Upper lobe of left lung (tissue), 6 donors: ENCODE measurements at regions not wholly inside any gene's neighbourhood (a gene's known extent, or its start where the extent isn't known, plus 50 kb on each side); places are given as distances from the start of the nearest gene placed in this dataset.

Source experiments
- ATAC-seq, 2 donors: fragments of 200-7000 bp; cut with Tn5 transposase; one replicate each; pipeline ENCODE4 v1.9.1; 2022; ENCODE audit warnings: mild to moderate bottlenecking in 2 of 2, moderate library complexity in 2 of 2; ENCODE audit not compliant: low FRiP score in 2 of 2
- DNase-seq, 2 donors: peaks; one replicate each; pipeline ENCODE4 v3.0.0-alpha.2; 2019 to 2020
- H3K27ac ChIP-seq, 4 donors: fragments of 200-600 bp; sonication (generic); one replicate each; pipeline ENCODE4 v1.5.1; 2016 to 2019
- H3K27me3 ChIP-seq, 4 donors: fragments of 200-600 bp; sonication (generic); one replicate each; pipeline ENCODE4 v1.5.1; 2017 to 2019
- H3K36me3 ChIP-seq, 4 donors: fragments of 200-600 bp; sonication (generic); one replicate each; pipeline ENCODE4 v1.5.1; 2016 to 2019
- H3K4me1 ChIP-seq, 4 donors: fragments of 200-600 bp; sonication (generic); one replicate each; pipeline ENCODE4 v1.5.1; 2018 to 2019
- H3K4me3 ChIP-seq, 4 donors: fragments of 200-600 bp; sonication (generic); one replicate each; pipeline ENCODE4 v1.5.1; 2017 to 2019; ENCODE audit warnings: mild to moderate bottlenecking in 2 of 4, moderate library complexity in 1 of 4
- H3K9me3 ChIP-seq, 4 donors: fragments of 200-600 bp; sonication (generic); one replicate each; pipeline ENCODE4 v1.5.1; 2018 to 2019
- CTCF ChIP-seq, 6 experiments: fragments of 450-650 bp in 4 of 6; fragments of 200-600 bp in 2 of 6; sonication (generic) in 2 of 6; IDR thresholded peaks; one replicate each; pipeline ENCODE4 v1.5.1; 2016 to 2019; ENCODE audit warnings: antibody characterized with exemption in 6 of 6
- EP300 ChIP-seq, 4 donors: sonication (generic); formaldehyde crosslinking; IDR thresholded peaks; one replicate each; pipeline ENCODE4 v1.5.1; 2017; ENCODE audit warnings: antibody characterized with exemption in 4 of 4, control low read depth in 2 of 4
- POLR2A ChIP-seq, 4 donors: fragments of 450-650 bp; IDR thresholded peaks; one replicate each; pipeline ENCODE4 v1.5.1; 2016 to 2017; ENCODE audit warnings: antibody characterized with exemption in 4 of 4, mild to moderate bottlenecking in 2 of 4
- POLR2AphosphoS5 ChIP-seq, 2 donors: sonication (generic); formaldehyde crosslinking; IDR thresholded peaks; one replicate each; pipeline ENCODE4 v1.5.1; 2017; ENCODE audit warnings: antibody characterized with exemption in 2 of 2
- WGBS, 2 donors: methylation state at CpG; one replicate each; pipeline ENCODE4 v1.1.5; 2017 to 2018; 5-methylcytosine and 5-hydroxymethylcytosine counted together
- donor health status: DM: no; HTN: no; CAD: no; lungs with moderate emphysema.
- donor health status: DM: no; HTN: yes; CAD: no; lungs with severe emphysema.

DNA sequence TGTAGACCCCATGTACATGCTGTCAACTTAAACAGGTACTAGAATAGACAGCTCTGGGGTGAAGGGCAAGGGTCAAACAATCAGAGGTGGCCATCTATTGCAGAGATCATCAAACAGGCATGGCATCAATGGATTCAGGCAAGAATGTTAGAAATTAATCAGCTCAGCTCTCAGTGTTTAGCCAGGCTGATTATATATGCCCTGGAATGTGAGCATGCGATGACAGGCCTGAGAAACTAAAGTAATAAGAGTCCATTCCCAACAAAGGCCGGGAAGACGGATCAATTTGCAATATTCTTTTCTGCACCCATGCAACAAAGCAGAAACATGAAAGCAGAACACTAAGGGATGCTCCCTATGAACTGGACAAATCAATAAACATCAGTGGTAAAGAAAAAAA is 380.5 kb upstream of the SPRED2 start:
- Histone ChIP-seq H3K9me3 (peaks cover 0 to 4% (median 0%) of the 10 kb centered on the region in 4 donors), H3K4me3 (no peak overlapping the region), H3K27me3 (no peaks in the 10 kb centered on the region), H3K27ac (no peak overlapping the region), H3K36me3 (no peaks in the 10 kb centered on the region), H3K4me1 (no peaks in the 10 kb centered on the region)
- ATAC-seq (no peak), DNase-seq (no peak)
- WGBS, 2 donors: 73 to 81% methylated on average over 3 of the region's 3 CpGs
- TF ChIP-seq POLR2A (IDR thresholded peaks at IDR 0.05) (no peak), CTCF (IDR thresholded peaks at IDR 0.05) (no peak), POLR2AphosphoS5 (IDR thresholded peaks at IDR 0.05) (no peak), EP300 (IDR thresholded peaks at IDR 0.05) (no peak)

GRCh38 chr2:65807942-65808341 is 375.5 kb upstream of the SPRED2 start:
- DNase-seq (no peak), ATAC-seq (no peak)
- H3K27ac ChIP-seq: no peak overlapping the region
- peaks cover 0 to 5% (median 0%) of the 10 kb centered on the region in 4 donors for H3K9me3 ChIP-seq
- H3K27me3 ChIP-seq: no peaks in the 10 kb centered on the region
- TF ChIP-seq POLR2A (IDR thresholded peaks at IDR 0.05): no peak
- no peak for TF ChIP-seq POLR2AphosphoS5 (IDR thresholded peaks at IDR 0.05)
- TF ChIP-seq EP300 (IDR thresholded peaks at IDR 0.05): no peak
- no peak for TF ChIP-seq CTCF (IDR thresholded peaks at IDR 0.05)
- WGBS, 2 donors: 83 to 88% methylated on average over 4 of the region's 4 CpGs
- H3K4me1 ChIP-seq: no peaks in the 10 kb centered on the region
- no peaks in the 10 kb centered on the region for H3K36me3 ChIP-seq
- no peak overlapping the region for H3K4me3 ChIP-seq

DNA sequence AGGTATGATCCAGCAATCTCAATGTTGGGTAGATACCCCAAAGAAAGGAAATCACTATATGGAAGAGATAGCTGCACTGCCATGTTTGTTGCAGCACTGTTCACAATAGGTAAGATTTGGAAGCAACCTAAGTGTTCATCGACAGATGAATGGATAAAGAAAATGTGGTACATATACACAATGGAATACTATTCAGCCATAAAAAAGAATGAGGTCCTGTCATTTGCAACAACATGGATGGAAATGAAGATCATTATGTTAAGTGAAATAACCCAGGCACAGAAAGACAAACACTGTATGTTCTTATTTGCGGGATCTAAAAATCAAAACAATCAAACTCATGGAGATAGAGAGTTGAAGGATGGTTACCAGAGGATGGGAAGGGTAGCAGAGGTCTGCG is 372.4 kb upstream of the SPRED2 start:
- 94 to 95% methylated on average over 3 of the region's 3 CpGs for WGBS, 2 donors
- Histone ChIP-seq H3K36me3 (no peaks in the 10 kb centered on the region), H3K27me3 (no peaks in the 10 kb centered on the region), H3K9me3 (peaks cover 0 to 5% (median 0%) of the 10 kb centered on the region in 4 donors), H3K27ac (no peak overlapping the region), H3K4me1 (no peaks in the 10 kb centered on the region), H3K4me3 (no peak overlapping the region)
- DNase-seq (no peak), ATAC-seq (no peak)
- TF ChIP-seq CTCF (IDR thresholded peaks at IDR 0.05): no peak
- TF ChIP-seq EP300 (IDR thresholded peaks at IDR 0.05): no peak

DNA sequence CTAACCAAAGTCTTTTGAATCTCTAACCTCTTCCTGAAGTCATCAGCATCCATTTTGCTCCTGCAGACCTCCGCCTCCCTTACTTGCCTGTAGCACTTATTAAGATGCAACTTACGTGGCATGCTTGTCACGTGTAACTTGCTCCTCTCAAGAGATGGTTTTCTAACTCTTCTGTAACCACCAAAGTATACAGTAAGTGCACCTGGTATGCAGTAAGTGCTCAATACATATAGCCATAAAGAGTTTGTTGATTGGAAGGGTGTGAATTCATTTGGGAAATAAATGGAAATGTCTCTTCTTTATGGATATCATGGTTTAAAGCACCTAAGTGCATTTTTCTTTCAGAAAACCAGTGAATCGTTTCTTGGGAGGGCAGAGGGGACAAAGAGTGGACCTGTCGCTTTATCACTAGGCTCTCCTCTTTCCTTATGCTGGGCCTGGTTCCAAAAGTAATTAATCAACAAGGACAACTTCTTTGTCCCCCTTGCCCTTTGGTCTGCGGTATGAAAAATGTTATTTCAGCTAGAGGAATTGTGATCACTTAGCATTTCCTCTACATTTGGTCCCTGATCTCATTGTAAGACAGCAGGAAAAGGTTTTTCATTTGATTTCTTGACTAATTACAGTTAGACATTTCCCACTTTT is 370.0 kb upstream of the SPRED2 start:
- no peaks in the 10 kb centered on the region for H3K9me3 ChIP-seq
- DNase-seq (no peak), ATAC-seq (no peak)
- H3K27me3 ChIP-seq: no peaks in the 10 kb centered on the region
- H3K4me1 ChIP-seq: no peaks in the 10 kb centered on the region
- no peak overlapping the region for H3K27ac ChIP-seq
- 61 to 74% methylated on average over 6 of the region's 6 CpGs for WGBS, 2 donors
- no peak overlapping the region for H3K4me3 ChIP-seq
- no peaks in the 10 kb centered on the region for H3K36me3 ChIP-seq
- TF ChIP-seq POLR2AphosphoS5 (IDR thresholded peaks at IDR 0.05) (no peak), CTCF (IDR thresholded peaks at IDR 0.05) (no peak), POLR2A (IDR thresholded peaks at IDR 0.05) (no peak), EP300 (IDR thresholded peaks at IDR 0.05) (no peak)

DNA sequence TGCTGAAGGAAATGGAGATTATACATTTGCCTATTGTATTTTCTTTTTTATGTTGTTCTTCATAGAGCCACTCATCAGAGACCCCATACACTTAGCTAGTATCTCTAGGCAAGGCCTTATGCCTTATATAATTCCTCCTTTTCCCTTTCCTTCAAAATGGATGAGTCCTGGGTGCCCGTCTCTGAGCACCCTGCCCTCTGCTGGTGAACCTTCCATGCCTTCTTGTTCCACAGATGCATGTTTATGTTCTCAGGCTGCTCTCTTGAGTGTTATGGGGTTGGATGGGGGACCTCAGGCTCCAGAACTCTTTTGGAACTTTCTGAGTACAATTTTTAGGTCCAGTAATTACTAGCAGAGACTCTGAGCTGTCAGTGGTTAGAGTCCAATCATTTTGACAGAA is 368.6 kb upstream of the SPRED2 start:
- 77 to 84% methylated on average over 1 of the region's 1 CpG for WGBS, 2 donors
- TF ChIP-seq EP300 (IDR thresholded peaks at IDR 0.05) (no peak), CTCF (IDR thresholded peaks at IDR 0.05) (no peak), POLR2A (IDR thresholded peaks at IDR 0.05) (no peak), POLR2AphosphoS5 (IDR thresholded peaks at IDR 0.05) (no peak)
- no peak for DNase-seq
- H3K9me3 ChIP-seq: no peaks in the 10 kb centered on the region
- H3K4me1 ChIP-seq: no peaks in the 10 kb centered on the region
- H3K36me3 ChIP-seq: no peaks in the 10 kb centered on the region
- H3K27me3 ChIP-seq: no peaks in the 10 kb centered on the region
- ATAC-seq: no peak
- H3K27ac ChIP-seq: no peak overlapping the region
- no peak overlapping the region for H3K4me3 ChIP-seq
